Trophoblast cell (in vitro differentiated cells and primary cell): ENCODE measurements at regions not wholly inside any gene's neighbourhood (a gene's known extent, or its start where the extent isn't known, plus 50 kb on each side); places are given as distances from the start of the nearest gene placed in this dataset.

Experiments
- DNase-seq, 2 donors: peaks; one replicate each; pipeline ENCODE4 v3.0.0-alpha.2; 2016
- H2AFZ ChIP-seq: 2 replicates; pipeline ENCODE4 v1.6.1; 2013; ENCODE audit warnings: low read length, moderate library complexity, mild to moderate bottlenecking; ENCODE audit not compliant: insufficient read depth, poor library complexity
- H2AK5ac ChIP-seq: 2 replicates; pipeline ENCODE4 v1.6.1; 2013; ENCODE audit warnings: mild to moderate bottlenecking, low read length
- H2BK120ac ChIP-seq: 2 replicates; pipeline ENCODE4 v1.6.1; 2013; ENCODE audit warnings: low read length, mild to moderate bottlenecking, moderate library complexity; ENCODE audit not compliant: insufficient read depth, poor library complexity
- H2BK12ac ChIP-seq: 2 replicates; pipeline ENCODE4 v1.6.1; 2013; ENCODE audit warnings: mild to moderate bottlenecking, low read length, moderate library complexity
- H2BK5ac ChIP-seq: 2 replicates; pipeline ENCODE4 v1.6.1; 2013; ENCODE audit warnings: low read length, low read depth, moderate library complexity, mild to moderate bottlenecking; ENCODE audit not compliant: poor library complexity
- H3K14ac ChIP-seq: 2 replicates; pipeline ENCODE4 v1.6.1; 2013; ENCODE audit warnings: mild to moderate bottlenecking, low read length
- H3K18ac ChIP-seq: 2 replicates; pipeline ENCODE4 v1.6.1; 2013; ENCODE audit warnings: mild to moderate bottlenecking, low read length
- H3K23ac ChIP-seq: 2 replicates; pipeline ENCODE4 v1.6.1; 2013; ENCODE audit warnings: low read length
- H3K27ac ChIP-seq: 2 replicates; pipeline ENCODE4 v1.5.1; 2013; ENCODE audit warnings: low read depth, mild to moderate bottlenecking, inconsistent platforms, low read length, moderate library complexity
- H3K27me3 ChIP-seq: 2 replicates; pipeline ENCODE4 v1.6.1; 2013; ENCODE audit warnings: inconsistent platforms, mild to moderate bottlenecking, low read length, moderate library complexity; ENCODE audit not compliant: insufficient read depth
- H3K36me3 ChIP-seq, 2 experiments: 1 replicate in 1 of 2; 2 replicates in 1 of 2; pipeline ENCODE4 v1.6.1; 2013; ENCODE audit warnings: low read length in 2 of 2, mild to moderate bottlenecking in 2 of 2, moderate library complexity in 1 of 2; ENCODE audit not compliant: insufficient read depth in 2 of 2, control insufficient read depth in 1 of 2
- H3K4ac ChIP-seq: 2 replicates; pipeline ENCODE4 v1.6.1; 2013; ENCODE audit warnings: low read depth, mild to moderate bottlenecking, low read length, moderate library complexity
- H3K4me1 ChIP-seq, 2 experiments: 1 replicate in 1 of 2; 2 replicates in 1 of 2; pipeline ENCODE4 v1.6.1; 2013; ENCODE audit warnings: low read length in 2 of 2, mild to moderate bottlenecking in 2 of 2, moderate library complexity in 1 of 2; ENCODE audit not compliant: insufficient read depth in 2 of 2, control insufficient read depth in 1 of 2
- H3K4me2 ChIP-seq: 2 replicates; pipeline ENCODE4 v1.6.1; 2013; ENCODE audit warnings: inconsistent platforms, mild to moderate bottlenecking, low read length, moderate library complexity
- H3K4me3 ChIP-seq: 2 replicates; pipeline ENCODE4 v1.5.1; 2013; ENCODE audit warnings: mild to moderate bottlenecking, low read depth, low read length, inconsistent platforms
- H3K79me1 ChIP-seq: one replicate; pipeline ENCODE4 v1.6.1; 2013; ENCODE audit warnings: low read length
- H3K79me2 ChIP-seq: 2 replicates; pipeline ENCODE4 v1.6.1; 2013; ENCODE audit warnings: low read length, mild to moderate bottlenecking; ENCODE audit not compliant: control insufficient read depth, insufficient read depth, poor library complexity
- H3K9ac ChIP-seq: 2 replicates; pipeline ENCODE4 v1.6.1; 2013; ENCODE audit warnings: mild to moderate bottlenecking, low read length
- H3K9me3 ChIP-seq: 2 replicates; pipeline ENCODE4 v1.6.1; 2013; ENCODE audit warnings: low read depth, mild to moderate bottlenecking, control low read depth, inconsistent platforms, low read length; ENCODE audit not compliant: insufficient read depth
- H4K12ac ChIP-seq: 2 replicates; pipeline ENCODE4 v1.6.1; 2013; ENCODE audit warnings: low read depth, mild to moderate bottlenecking, low read length, moderate library complexity
- H4K8ac ChIP-seq: 2 replicates; pipeline ENCODE4 v1.6.1; 2013; ENCODE audit warnings: low read depth, mild to moderate bottlenecking, low read length, moderate library complexity
- H4K91ac ChIP-seq: one replicate; pipeline ENCODE4 v1.6.1; 2013; ENCODE audit warnings: low read depth, mild to moderate bottlenecking, low read length, moderate library complexity
- WGBS: extraction: QIAGEN DNeasy Blood & Tissue Kit; methylation state at CpG from one replicate; pipeline ENCODE4 v1.1.7; 2013; ENCODE audit warnings: missing lambda C conversion rate; ENCODE audit not compliant: insufficient read length, insufficient coverage; ENCODE audit errors: extremely low coverage; 5-methylcytosine and 5-hydroxymethylcytosine counted together

DNA sequence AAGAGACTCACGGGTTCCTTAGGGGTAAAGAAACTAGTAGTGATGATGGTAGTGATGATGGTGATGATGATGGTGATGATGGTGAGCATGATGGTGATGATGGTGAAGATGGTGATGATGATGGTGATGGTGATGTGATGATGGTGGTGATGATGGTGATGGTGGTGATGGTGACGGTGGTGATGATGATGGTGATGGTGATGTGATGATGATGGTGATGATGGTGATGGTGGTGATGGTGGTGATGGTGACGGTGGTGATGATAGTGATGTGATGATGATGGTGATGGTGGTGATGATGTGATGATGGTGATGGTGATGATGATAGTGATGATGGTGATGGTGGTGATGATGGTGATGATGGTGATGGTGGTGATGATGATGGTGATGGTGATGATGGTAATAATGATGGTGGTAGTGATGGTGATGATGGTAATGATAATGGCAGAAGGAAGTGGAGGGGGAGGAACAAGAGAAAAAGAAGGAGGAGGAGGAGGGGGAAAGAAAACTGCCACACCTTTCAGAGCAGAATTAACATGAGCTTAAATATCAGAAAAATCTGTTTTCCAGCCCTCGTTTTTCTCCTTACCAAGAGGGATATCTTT, 85.5 kb downstream of the FZD10 start:
- H4K8ac ChIP-seq: no peak overlapping the region
- no peak overlapping the region for H3K4me3 ChIP-seq
- no peak overlapping the region for H4K12ac ChIP-seq
- H3K4ac ChIP-seq: no peak overlapping the region
- no peaks in the 10 kb centered on the region for H3K36me3 ChIP-seq
- no peak overlapping the region for H3K18ac ChIP-seq
- H3K14ac ChIP-seq: no peak overlapping the region
- H2AFZ ChIP-seq: no peak overlapping the region
- H3K27me3 ChIP-seq: no peaks in the 10 kb centered on the region
- no peak overlapping the region for H2AK5ac ChIP-seq
- no peak overlapping the region for H2BK120ac ChIP-seq
- peaks cover 2% of the 10 kb centered on the region for H3K9me3 ChIP-seq
- no peak overlapping the region for H3K23ac ChIP-seq
- no peak overlapping the region for H3K9ac ChIP-seq
- no CpG with 5 or more reads among the region's 4 CpGs for WGBS
- no peak for DNase-seq
- H3K27ac ChIP-seq: no peak overlapping the region
- no peaks in the 10 kb centered on the region for H3K4me1 ChIP-seq
- H3K79me1 ChIP-seq: no peaks in the 10 kb centered on the region
- no peak overlapping the region for H3K4me2 ChIP-seq
- H2BK12ac ChIP-seq: no peak overlapping the region
- H3K79me2 ChIP-seq: no peaks in the 10 kb centered on the region
- no peak overlapping the region for H2BK5ac ChIP-seq
- no peak overlapping the region for H4K91ac ChIP-seq

DNA sequence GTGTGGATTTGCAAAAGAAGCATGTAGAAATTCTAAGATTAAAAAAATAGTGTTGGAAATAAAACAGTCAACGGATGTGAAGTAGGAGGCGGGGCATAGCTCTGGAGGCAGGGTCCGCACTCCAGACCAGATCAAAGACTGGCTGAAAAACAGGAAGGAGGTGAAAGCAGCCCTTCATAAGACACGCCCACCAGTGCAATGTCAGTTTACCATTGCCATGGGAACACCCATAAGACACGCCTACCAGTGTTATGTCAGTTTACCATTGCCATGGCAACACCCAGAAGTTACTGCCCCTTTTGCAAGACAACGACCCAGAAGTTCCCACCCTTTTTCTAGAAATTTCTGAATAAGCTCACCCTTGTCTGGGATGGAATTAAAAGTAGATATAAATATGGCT, 87.1 kb downstream of the FZD10 start:
- no peak overlapping the region for H3K14ac ChIP-seq

DNA sequence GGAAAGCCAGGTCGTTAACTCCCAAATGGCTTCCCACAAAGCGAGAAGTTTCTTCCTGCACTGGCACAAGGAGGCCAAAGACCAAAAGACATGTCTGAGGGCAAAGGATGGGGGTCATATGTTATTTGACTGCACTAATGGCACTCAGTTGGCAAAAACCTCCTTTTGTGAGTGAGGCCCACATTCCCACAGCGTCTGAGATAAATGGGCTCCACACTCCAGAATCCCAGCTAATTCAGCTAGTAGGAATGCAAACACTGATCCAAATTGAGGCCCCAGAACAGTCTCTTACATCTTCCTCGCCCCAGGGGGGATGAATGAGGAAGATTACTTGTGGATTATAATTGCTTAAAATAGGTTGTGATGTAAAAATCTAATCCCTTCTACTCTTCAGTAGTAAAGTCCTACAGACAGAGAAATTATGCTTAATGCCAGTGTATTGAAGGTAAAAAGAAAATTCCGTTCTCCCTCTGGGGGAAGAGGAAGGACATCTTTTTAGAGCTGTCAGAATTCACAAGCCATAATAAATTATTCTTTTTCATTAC, 86.4 kb upstream of the PIWIL1 start:
- no peaks in the 10 kb centered on the region for H3K79me2 ChIP-seq
- no peak overlapping the region for H2BK12ac ChIP-seq
- no peak overlapping the region for H2AFZ ChIP-seq
- H3K23ac ChIP-seq: no peak overlapping the region
- H2BK5ac ChIP-seq: no peak overlapping the region
- no peak overlapping the region for H2BK120ac ChIP-seq
- H3K27me3 ChIP-seq: no peaks in the 10 kb centered on the region
- H3K4me2 ChIP-seq: no peak overlapping the region
- no peak overlapping the region for H4K91ac ChIP-seq
- H3K9me3 ChIP-seq: peaks cover 2% of the 10 kb centered on the region
- H2AK5ac ChIP-seq: no peak overlapping the region
- H3K9ac ChIP-seq: no peak overlapping the region
- H4K12ac ChIP-seq: no peak overlapping the region
- H3K18ac ChIP-seq: no peak overlapping the region
- H3K4me3 ChIP-seq: no peak overlapping the region
- no peaks in the 10 kb centered on the region for H3K79me1 ChIP-seq
- no peaks in the 10 kb centered on the region for H3K36me3 ChIP-seq
- H3K14ac ChIP-seq: no peak overlapping the region
- no peak for DNase-seq
- H3K27ac ChIP-seq: no peak overlapping the region
- H3K4ac ChIP-seq: no peak overlapping the region
- no peaks in the 10 kb centered on the region for H3K4me1 ChIP-seq
- no peak overlapping the region for H4K8ac ChIP-seq
- WGBS: no CpG with 5 or more reads among the region's 5 CpGs

More for the DNA sequence above, 87.1 kb downstream of the FZD10 start:
- Histone ChIP-seq H2BK120ac (no peak overlapping the region), H3K9ac (no peak overlapping the region), H3K4ac (no peak overlapping the region), H3K18ac (no peak overlapping the region), H3K79me1 (no peaks in the 10 kb centered on the region), H3K27me3 (no peaks in the 10 kb centered on the region), H3K4me1 (no peaks in the 10 kb centered on the region), H2BK12ac (no peak overlapping the region), H2BK5ac (no peak overlapping the region), H3K36me3 (no peaks in the 10 kb centered on the region), H4K12ac (no peak overlapping the region), H2AK5ac (no peak overlapping the region), H3K4me2 (no peak overlapping the region), H3K4me3 (no peak overlapping the region), H3K27ac (no peak overlapping the region), H2AFZ (no peak overlapping the region), H4K8ac (no peak overlapping the region), H3K9me3 (peaks cover 2% of the 10 kb centered on the region), H4K91ac (no peak overlapping the region), H3K23ac (no peak overlapping the region), H3K79me2 (no peaks in the 10 kb centered on the region)
- no CpG with 5 or more reads among the region's 6 CpGs for WGBS
- no peak for DNase-seq

DNA sequence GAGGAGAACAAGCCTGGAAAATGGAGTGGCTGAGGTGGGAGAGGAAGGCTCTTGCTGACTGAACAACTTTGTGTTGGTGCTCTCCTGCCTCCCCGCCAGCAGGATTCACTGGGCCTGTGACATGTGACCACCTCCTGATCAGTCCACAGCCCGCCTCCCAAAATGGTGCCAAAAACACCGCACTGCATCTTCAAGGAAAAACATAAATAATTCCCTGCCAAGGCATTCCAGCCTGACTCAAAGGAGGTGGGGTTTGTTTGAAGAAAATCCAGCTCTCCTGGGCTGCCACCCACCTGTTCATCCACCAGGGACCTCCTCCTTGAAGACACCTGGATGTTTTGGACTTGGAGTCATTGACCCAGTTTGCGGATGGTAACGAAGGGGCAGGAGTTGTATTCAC, 83.8 kb upstream of the PIWIL1 start:
- no CpG with 5 or more reads among the region's 5 CpGs for WGBS
- no peak overlapping the region for H2BK120ac ChIP-seq
- H3K27ac ChIP-seq: no peak overlapping the region
- no peak overlapping the region for H4K8ac ChIP-seq
- peaks cover 2% of the 10 kb centered on the region for H3K9me3 ChIP-seq
- no peak overlapping the region for H2AFZ ChIP-seq
- H3K4ac ChIP-seq: no peak overlapping the region
- H3K79me1 ChIP-seq: no peaks in the 10 kb centered on the region
- H3K9ac ChIP-seq: no peak overlapping the region
- H3K4me1 ChIP-seq: no peaks in the 10 kb centered on the region
- no peaks in the 10 kb centered on the region for H3K36me3 ChIP-seq
- no peak overlapping the region for H2BK5ac ChIP-seq
- no peaks in the 10 kb centered on the region for H3K27me3 ChIP-seq
- no peak for DNase-seq
- H3K4me3 ChIP-seq: no peak overlapping the region
- no peak overlapping the region for H3K18ac ChIP-seq
- no peak overlapping the region for H4K12ac ChIP-seq
- no peak overlapping the region for H3K23ac ChIP-seq
- H4K91ac ChIP-seq: no peak overlapping the region
- no peak overlapping the region for H2BK12ac ChIP-seq
- H2AK5ac ChIP-seq: no peak overlapping the region
- no peaks in the 10 kb centered on the region for H3K79me2 ChIP-seq
- H3K4me2 ChIP-seq: no peak overlapping the region
- H3K14ac ChIP-seq: no peak overlapping the region
